ENCODE measurements at regions not wholly inside any gene's neighbourhood (a gene's known extent, or its start where the extent isn't known, plus 50 kb on each side); places are given as distances from the start of the nearest gene placed in this dataset.

DNA sequence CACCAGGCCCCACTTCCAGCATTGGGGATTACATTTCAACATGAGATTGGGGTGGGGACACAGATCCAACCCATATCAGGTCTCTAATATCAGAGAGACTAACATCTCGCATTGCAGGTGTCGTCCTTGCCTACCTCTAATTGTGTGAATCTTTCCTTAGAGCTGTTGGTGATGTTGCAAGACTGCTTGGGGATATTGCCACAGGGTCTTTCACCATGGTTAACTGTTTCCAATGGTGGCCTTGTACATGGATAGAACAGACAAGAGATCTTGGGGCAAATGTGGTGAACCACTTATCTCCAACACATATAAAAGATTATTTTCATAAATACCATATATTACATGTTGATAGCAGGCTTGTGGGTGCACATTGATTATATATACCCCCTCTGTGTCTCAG, 270.3 kb upstream of the LINC00305 start:
- Histone ChIP-seq H3K27ac (ENCODE audit: low read length) (no peak overlapping the region), H3K36me3 (replicated peaks; ENCODE audit: low read depth, low read length) (no peaks in the 10 kb centered on the region), H3K4me3 (ENCODE audit: low read length) (no peak overlapping the region), H3K9ac (ENCODE audit: low read length) (no peak overlapping the region), H3K27me3 (ENCODE audit: low read depth, low read length) (no peaks in the 10 kb centered on the region), H3K4me2 (ENCODE audit: low read length) (no peak overlapping the region), H2AFZ (ENCODE audit: low read depth, low read length) (no peak overlapping the region), H3K79me2 (ENCODE audit: low read length) (no peaks in the 10 kb centered on the region), H3K4me1 (ENCODE audit: low read length) (no peaks in the 10 kb centered on the region), H3K9me3 (ENCODE audit: insufficient read depth, low read length) (peaks cover 4% of the 10 kb centered on the region; the same call in 1 of the 2 replicates), H4K20me1 (ENCODE audit: insufficient read depth, low read length) (no peaks in the 10 kb centered on the region)
- TF ChIP-seq EZH2phosphoT487 (IDR thresholded peaks at IDR 0.05; ENCODE audit: low read depth), result no peak
- TF ChIP-seq, protein P1, sequence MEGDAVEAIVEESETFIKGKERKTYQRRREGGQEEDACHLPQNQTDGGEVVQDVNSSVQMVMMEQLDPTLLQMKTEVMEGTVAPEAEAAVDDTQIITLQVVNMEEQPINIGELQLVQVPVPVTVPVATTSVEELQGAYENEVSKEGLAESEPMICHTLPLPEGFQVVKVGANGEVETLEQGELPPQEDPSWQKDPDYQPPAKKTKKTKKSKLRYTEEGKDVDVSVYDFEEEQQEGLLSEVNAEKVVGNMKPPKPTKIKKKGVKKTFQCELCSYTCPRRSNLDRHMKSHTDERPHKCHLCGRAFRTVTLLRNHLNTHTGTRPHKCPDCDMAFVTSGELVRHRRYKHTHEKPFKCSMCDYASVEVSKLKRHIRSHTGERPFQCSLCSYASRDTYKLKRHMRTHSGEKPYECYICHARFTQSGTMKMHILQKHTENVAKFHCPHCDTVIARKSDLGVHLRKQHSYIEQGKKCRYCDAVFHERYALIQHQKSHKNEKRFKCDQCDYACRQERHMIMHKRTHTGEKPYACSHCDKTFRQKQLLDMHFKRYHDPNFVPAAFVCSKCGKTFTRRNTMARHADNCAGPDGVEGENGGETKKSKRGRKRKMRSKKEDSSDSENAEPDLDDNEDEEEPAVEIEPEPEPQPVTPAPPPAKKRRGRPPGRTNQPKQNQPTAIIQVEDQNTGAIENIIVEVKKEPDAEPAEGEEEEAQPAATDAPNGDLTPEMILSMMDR (IDR thresholded peaks at IDR 0.05; ENCODE audit: low read depth, low read length), result no peak

DNA sequence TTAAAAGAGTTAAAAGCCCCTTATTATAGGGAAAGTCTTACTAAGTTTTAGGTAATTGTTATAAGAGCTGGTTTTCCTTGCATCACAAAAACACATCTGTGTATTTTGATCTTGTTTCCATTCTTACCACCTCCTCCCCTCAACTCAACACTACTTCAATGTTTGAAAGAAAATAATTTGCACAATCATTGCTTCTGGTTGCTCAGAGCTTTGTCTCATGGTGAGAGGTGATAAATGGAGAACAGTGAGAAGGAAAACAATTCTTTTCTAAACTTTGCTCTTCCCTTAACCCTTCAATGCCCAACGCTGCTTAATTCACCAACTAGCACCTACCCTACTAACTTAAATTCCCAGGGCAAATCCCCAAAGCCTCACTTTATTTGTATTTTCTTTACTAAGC, 268.1 kb upstream of the LINC00305 start:
- H3K4me1 ChIP-seq (ENCODE audit: low read length), result peaks cover 2% of the 10 kb centered on the region
- no peak overlapping the region for H3K27ac ChIP-seq (ENCODE audit: low read length)
- no peak overlapping the region for H3K4me3 ChIP-seq (ENCODE audit: low read length)
- H2AFZ ChIP-seq (ENCODE audit: low read depth, low read length), result no peak overlapping the region
- H3K9ac ChIP-seq (ENCODE audit: low read length), result no peak overlapping the region
- H3K9me3 ChIP-seq (ENCODE audit: insufficient read depth, low read length), result no peaks in the 10 kb centered on the region
- no peaks in the 10 kb centered on the region for H4K20me1 ChIP-seq (ENCODE audit: insufficient read depth, low read length)
- no peaks in the 10 kb centered on the region for H3K27me3 ChIP-seq (ENCODE audit: low read depth, low read length)
- no peaks in the 10 kb centered on the region for H3K36me3 ChIP-seq (replicated peaks; ENCODE audit: low read depth, low read length)
- TF ChIP-seq, protein P1 (IDR thresholded peaks at IDR 0.05; ENCODE audit: low read depth, low read length), result no peak
- no peak for TF ChIP-seq EZH2phosphoT487 (IDR thresholded peaks at IDR 0.05; ENCODE audit: low read depth)
- no peaks in the 10 kb centered on the region for H3K79me2 ChIP-seq (ENCODE audit: low read length)
- no peak overlapping the region for H3K4me2 ChIP-seq (ENCODE audit: low read length)

DNA sequence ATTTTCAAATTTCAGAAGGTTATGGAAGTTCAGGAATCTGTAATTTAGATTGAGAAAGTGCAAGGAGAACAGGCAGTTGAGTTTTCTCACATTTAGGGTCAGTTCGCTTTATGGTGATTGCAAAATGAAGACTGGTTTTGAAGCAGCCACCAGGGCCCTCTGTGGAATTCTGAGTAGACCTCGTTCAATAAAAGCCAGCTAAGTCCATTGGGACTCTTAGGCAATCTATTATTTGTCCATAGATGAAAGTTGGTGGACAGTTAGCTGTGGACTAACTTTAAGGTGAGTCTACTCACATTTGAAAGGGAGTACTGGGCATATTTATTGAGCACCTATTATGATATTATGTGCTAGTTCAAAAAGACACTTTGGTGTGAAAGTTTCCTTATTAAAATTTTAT, 266.3 kb upstream of the LINC00305 start:
- H3K4me3 ChIP-seq (ENCODE audit: low read length), result no peak overlapping the region
- peaks cover 17% of the 10 kb centered on the region for H3K4me1 ChIP-seq (ENCODE audit: low read length)
- H3K27me3 ChIP-seq (ENCODE audit: low read depth, low read length), result no peaks in the 10 kb centered on the region
- H3K4me2 ChIP-seq (ENCODE audit: low read length), result no peak overlapping the region
- no peaks in the 10 kb centered on the region for H3K9me3 ChIP-seq (ENCODE audit: insufficient read depth, low read length)
- no peak for TF ChIP-seq EZH2phosphoT487 (IDR thresholded peaks at IDR 0.05; ENCODE audit: low read depth)
- TF ChIP-seq, protein P1 (IDR thresholded peaks at IDR 0.05; ENCODE audit: low read depth, low read length), result no peak
- no peak overlapping the region for H2AFZ ChIP-seq (ENCODE audit: low read depth, low read length)
- no peaks in the 10 kb centered on the region for H3K36me3 ChIP-seq (replicated peaks; ENCODE audit: low read depth, low read length)
- H3K79me2 ChIP-seq (ENCODE audit: low read length), result no peaks in the 10 kb centered on the region
- no peak overlapping the region for H3K27ac ChIP-seq (ENCODE audit: low read length)
- H4K20me1 ChIP-seq (ENCODE audit: insufficient read depth, low read length), result no peaks in the 10 kb centered on the region
- no peak overlapping the region for H3K9ac ChIP-seq (ENCODE audit: low read length)

- peaks cover 1% of the 10 kb centered on the region for H3K36me3 ChIP-seq (replicated peaks; ENCODE audit: low read depth, low read length)
- H3K27ac ChIP-seq (ENCODE audit: low read length), result no peak overlapping the region
- H3K9ac ChIP-seq (ENCODE audit: low read length), result no peak overlapping the region
- no peaks in the 10 kb centered on the region for H4K20me1 ChIP-seq (ENCODE audit: insufficient read depth, low read length)
- TF ChIP-seq EZH2phosphoT487 (IDR thresholded peaks at IDR 0.05; ENCODE audit: low read depth), result no peak
- TF ChIP-seq, protein P1 (IDR thresholded peaks at IDR 0.05; ENCODE audit: low read depth, low read length), result no peak
- no peaks in the 10 kb centered on the region for H3K79me2 ChIP-seq (ENCODE audit: low read length)
- H3K4me3 ChIP-seq (ENCODE audit: low read length), result no peak overlapping the region
- peak overlapping the region; percentile 23 for H3K4me2 ChIP-seq (ENCODE audit: low read length)
- 0 out of 2 replicates have a peak overlapping the region, but pooled peaks have one; percentile 10 for H2AFZ ChIP-seq (ENCODE audit: low read depth, low read length)
- H3K27me3 ChIP-seq (ENCODE audit: low read depth, low read length), result no peaks in the 10 kb centered on the region
- no peaks in the 10 kb centered on the region for H3K9me3 ChIP-seq (ENCODE audit: insufficient read depth, low read length)
- H3K4me1 ChIP-seq (ENCODE audit: low read length), result peaks cover 53% of the 10 kb centered on the region
Measured at GRCh38 chr18:64410685-64411084, 261.8 kb upstream of the LINC00305 start.

Measured in OCI-LY3 (cell line).